Fibroblast of lung (primary cell): ENCODE measurements at regions not wholly inside any gene's neighbourhood (a gene's known extent, or its start where the extent isn't known, plus 50 kb on each side); places are given as distances from the start of the nearest gene placed in this dataset.

Experiments
- DNase-seq, 2 donors: peaks; one replicate each; pipeline versions ENCODE4 v3.0.0 to v3.0.0-alpha.2; 2010; ENCODE audit warnings: low read depth in 2 of 2
- H2AFZ ChIP-seq: 2 replicates; pipeline ENCODE4 v1.5.1; 2012; ENCODE audit warnings: low read length, control low read depth, inconsistent platforms
- H3K27ac ChIP-seq: 2 replicates; pipeline ENCODE4 v1.5.1; 2011; ENCODE audit warnings: low read length, control low read depth; ENCODE audit not compliant: insufficient read depth
- H3K27me3 ChIP-seq: 2 replicates; pipeline ENCODE4 v1.5.1; 2011; ENCODE audit warnings: mild to moderate bottlenecking, low read length; ENCODE audit not compliant: control insufficient read depth, insufficient read depth
- H3K36me3 ChIP-seq: 2 replicates; pipeline ENCODE4 v1.5.1; 2011; ENCODE audit warnings: low read length; ENCODE audit not compliant: control insufficient read depth, insufficient read depth
- H3K4me1 ChIP-seq: 2 replicates; pipeline ENCODE4 v1.5.1; 2011; ENCODE audit warnings: low read length; ENCODE audit not compliant: control insufficient read depth, insufficient read depth; ENCODE audit errors: extremely low read depth
- H3K4me2 ChIP-seq: 2 replicates; pipeline ENCODE4 v1.5.1; 2011; ENCODE audit warnings: low read length, control low read depth; ENCODE audit not compliant: insufficient read depth; ENCODE audit errors: extremely low read depth
- H3K4me3 ChIP-seq, 4 experiments: fragments of 200-600 bp in 1 of 4; sonication (generic) in 1 of 4; replicated peaks in 1 of 4; 2 replicates each; pipeline ENCODE4 v1.5.1; 2011 to 2016; ENCODE audit warnings: low read length in 4 of 4, low read depth in 3 of 4, mild to moderate bottlenecking in 3 of 4, control low read depth in 2 of 4, inconsistent platforms in 1 of 4, mixed read lengths in 1 of 4; ENCODE audit not compliant: insufficient read depth in 1 of 4; ENCODE audit errors: control extremely low read depth in 1 of 4
- H3K79me2 ChIP-seq: 2 replicates; pipeline ENCODE4 v1.5.1; 2012; ENCODE audit warnings: mild to moderate bottlenecking, low read length, inconsistent platforms; ENCODE audit not compliant: control insufficient read depth, insufficient read depth
- H3K9ac ChIP-seq: 2 replicates; pipeline ENCODE4 v1.5.1; 2011; ENCODE audit warnings: mild to moderate bottlenecking, low read length, control low read depth; ENCODE audit not compliant: insufficient read depth
- H3K9me3 ChIP-seq: 2 replicates; pipeline ENCODE4 v1.5.1; 2012; ENCODE audit warnings: low read depth, low read length; ENCODE audit not compliant: control insufficient read depth, insufficient read depth
- H4K20me1 ChIP-seq: 2 replicates; pipeline ENCODE4 v1.5.1; 2011; ENCODE audit warnings: low read length; ENCODE audit not compliant: control insufficient read depth, insufficient read depth; ENCODE audit errors: extremely low read depth
- EZH2 ChIP-seq: IDR thresholded peaks from 2 replicates; pipeline ENCODE4 v1.5.1; 2012; ENCODE audit warnings: low read length, control low read depth, mild to moderate bottlenecking; ENCODE audit errors: missing control alignments
- TF ChIP-seq, protein P1 (sequence below), 2 donors: IDR thresholded peaks in 1 of 2; conservative IDR thresholded peaks in 1 of 2; 1 replicate in 1 of 2; 2 replicates in 1 of 2; pipeline ENCODE4 v1.5.1; 2011 to 2012; ENCODE audit warnings: low read length in 2 of 2, control low read depth in 1 of 2, inconsistent platforms in 1 of 2, low read depth in 1 of 2, mild to moderate bottlenecking in 1 of 2

DNA sequence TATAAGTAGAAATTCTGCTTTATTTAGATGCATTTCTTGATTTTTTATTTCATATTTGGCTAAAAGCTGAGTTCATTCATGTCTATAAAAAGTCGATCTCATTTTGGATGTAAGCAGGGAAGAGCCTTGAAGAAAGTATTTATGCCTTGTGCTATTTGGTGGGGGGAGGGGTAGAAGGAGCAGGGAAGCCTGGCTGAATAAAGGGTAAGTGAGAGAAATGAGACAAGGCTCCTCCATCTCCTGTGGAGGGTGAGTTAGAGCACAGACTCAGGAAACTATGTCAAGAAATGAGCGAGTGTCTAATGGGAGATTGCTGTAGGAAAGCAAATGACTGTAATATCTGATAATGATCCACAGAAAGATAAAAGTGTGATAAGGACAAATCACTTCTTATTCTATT, 121.8 kb upstream of the ATP11B start:
- Histone ChIP-seq H2AFZ (no peak overlapping the region), H3K9ac (no peak overlapping the region)

DNA sequence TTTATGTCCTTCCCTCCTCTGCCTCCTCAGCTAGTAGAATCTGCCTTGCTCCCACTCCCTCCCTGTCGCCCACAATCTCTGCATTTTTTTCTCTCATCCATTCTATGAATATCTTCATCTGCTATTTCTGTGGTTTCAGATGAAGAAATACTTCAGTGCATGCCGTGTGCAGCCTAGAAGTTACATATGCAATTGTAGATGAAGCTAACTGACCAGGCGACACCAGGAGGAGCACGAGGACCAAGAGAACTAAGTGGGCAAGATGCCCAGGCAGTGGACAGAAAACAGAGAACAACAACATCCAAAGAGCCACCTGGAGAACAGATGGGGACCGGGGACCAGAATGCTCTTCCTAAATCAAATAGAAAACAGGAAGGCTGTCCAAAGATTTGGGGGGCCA, 121.4 kb upstream of the ATP11B start:
- no peak overlapping the region for H3K9ac ChIP-seq
- DNase-seq: peak in 1 of 2 donors; percentile 77
- no peak for TF ChIP-seq EZH2
- TF ChIP-seq, protein P1, sequence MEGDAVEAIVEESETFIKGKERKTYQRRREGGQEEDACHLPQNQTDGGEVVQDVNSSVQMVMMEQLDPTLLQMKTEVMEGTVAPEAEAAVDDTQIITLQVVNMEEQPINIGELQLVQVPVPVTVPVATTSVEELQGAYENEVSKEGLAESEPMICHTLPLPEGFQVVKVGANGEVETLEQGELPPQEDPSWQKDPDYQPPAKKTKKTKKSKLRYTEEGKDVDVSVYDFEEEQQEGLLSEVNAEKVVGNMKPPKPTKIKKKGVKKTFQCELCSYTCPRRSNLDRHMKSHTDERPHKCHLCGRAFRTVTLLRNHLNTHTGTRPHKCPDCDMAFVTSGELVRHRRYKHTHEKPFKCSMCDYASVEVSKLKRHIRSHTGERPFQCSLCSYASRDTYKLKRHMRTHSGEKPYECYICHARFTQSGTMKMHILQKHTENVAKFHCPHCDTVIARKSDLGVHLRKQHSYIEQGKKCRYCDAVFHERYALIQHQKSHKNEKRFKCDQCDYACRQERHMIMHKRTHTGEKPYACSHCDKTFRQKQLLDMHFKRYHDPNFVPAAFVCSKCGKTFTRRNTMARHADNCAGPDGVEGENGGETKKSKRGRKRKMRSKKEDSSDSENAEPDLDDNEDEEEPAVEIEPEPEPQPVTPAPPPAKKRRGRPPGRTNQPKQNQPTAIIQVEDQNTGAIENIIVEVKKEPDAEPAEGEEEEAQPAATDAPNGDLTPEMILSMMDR (conservative IDR thresholded peaks at IDR 0.05 in 1 of 2, IDR thresholded peaks at IDR 0.05 in 1 of 2; ENCODE audit: low read depth in 1 of 2, low read length in 2 of 2): no peak

More for the DNA sequence above, 121.8 kb upstream of the ATP11B start:
- H3K27ac ChIP-seq: no peak overlapping the region
- H3K36me3 ChIP-seq: no peaks in the 10 kb centered on the region
- no peak overlapping the region for H3K4me2 ChIP-seq
- TF ChIP-seq, protein P1 (conservative IDR thresholded peaks at IDR 0.05 in 1 of 2, IDR thresholded peaks at IDR 0.05 in 1 of 2; ENCODE audit: low read depth in 1 of 2, low read length in 2 of 2): no peak
- no peak for TF ChIP-seq EZH2
- no peaks in the 10 kb centered on the region for H3K79me2 ChIP-seq
- no peaks in the 10 kb centered on the region for H3K4me1 ChIP-seq
- no peak overlapping the region for H3K4me3 ChIP-seq
- DNase-seq: no peak
- H3K27me3 ChIP-seq: peaks cover 2% of the 10 kb centered on the region
- no peaks in the 10 kb centered on the region for H4K20me1 ChIP-seq
- no peaks in the 10 kb centered on the region for H3K9me3 ChIP-seq

DNA sequence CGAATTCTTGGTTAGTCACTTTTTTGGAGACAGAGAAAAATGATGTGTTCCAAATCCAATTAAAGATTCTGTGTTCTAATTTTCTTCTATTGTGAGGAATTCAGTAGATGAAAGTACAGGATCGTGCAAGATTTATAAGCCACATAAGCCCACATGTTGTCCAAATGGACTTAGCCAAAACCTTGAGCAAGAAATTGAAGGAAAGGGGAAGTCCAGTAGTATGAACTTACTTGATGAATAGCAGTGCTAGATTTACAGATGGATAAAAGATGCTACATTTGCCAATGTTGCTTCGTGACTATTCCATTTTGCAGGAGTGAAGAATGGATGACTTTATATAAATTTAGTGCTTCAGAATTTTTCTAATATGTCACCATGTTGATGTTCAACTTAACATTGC, 120.0 kb upstream of the ATP11B start:
- Histone ChIP-seq H3K36me3 (no peaks in the 10 kb centered on the region), H3K27me3 (peaks cover 2% of the 10 kb centered on the region), H3K27ac (no peak overlapping the region), H3K9me3 (no peaks in the 10 kb centered on the region), H3K9ac (no peak overlapping the region), H2AFZ (no peak overlapping the region), H3K4me2 (no peak overlapping the region), H3K79me2 (no peaks in the 10 kb centered on the region), H3K4me3 (no peak overlapping the region), H4K20me1 (no peaks in the 10 kb centered on the region), H3K4me1 (no peaks in the 10 kb centered on the region)
- DNase-seq: no peak
- TF ChIP-seq, protein P1 (conservative IDR thresholded peaks at IDR 0.05 in 1 of 2, IDR thresholded peaks at IDR 0.05 in 1 of 2; ENCODE audit: low read depth in 1 of 2, low read length in 2 of 2): no peak
- TF ChIP-seq EZH2: no peak

More for the DNA sequence above, 121.4 kb upstream of the ATP11B start:
- H3K9me3 ChIP-seq: no peaks in the 10 kb centered on the region
- no peaks in the 10 kb centered on the region for H3K4me1 ChIP-seq
- H3K36me3 ChIP-seq: no peaks in the 10 kb centered on the region
- H3K4me3 ChIP-seq: no peak overlapping the region
- H3K79me2 ChIP-seq: no peaks in the 10 kb centered on the region
- H3K4me2 ChIP-seq: no peak overlapping the region
- H4K20me1 ChIP-seq: no peaks in the 10 kb centered on the region
- no peak overlapping the region for H3K27ac ChIP-seq
- peaks cover 2% of the 10 kb centered on the region for H3K27me3 ChIP-seq
- H2AFZ ChIP-seq: no peak overlapping the region
